ENCODE measurements at regions not wholly inside any gene's neighbourhood (a gene's known extent, or its start where the extent isn't known, plus 50 kb on each side); places are given as distances from the start of the nearest gene placed in this dataset.

- Histone ChIP-seq H3K36me3 (ENCODE audit: insufficient read depth, low read length) (no peaks in the 10 kb centered on the region), H3K4me3 (ENCODE audit: low read length) (no peak overlapping the region), H3K27me3 (ENCODE audit: insufficient read depth, low read length) (no peaks in the 10 kb centered on the region), H3K4me1 (ENCODE audit: insufficient read depth, low read length) (peaks cover 1% of the 10 kb centered on the region; the same call in 1 of the 2 replicates), H3K27ac (ENCODE audit: low read depth, low read length) (no peak overlapping the region), H3K9ac (ENCODE audit: low read depth, low read length) (no peak overlapping the region), H3K9me3 (ENCODE audit: insufficient read depth, low read depth, low read length) (no peaks in the 10 kb centered on the region)
- WGBS: 95% methylated on average over 6 of the region's 7 CpGs
Observed at GRCh38 chr11:86143087-86144030, 74.5 kb upstream of the PICALM start.

- H3K9me3 ChIP-seq (ENCODE audit: insufficient read depth, low read depth, low read length): no peaks in the 10 kb centered on the region
- H3K27ac ChIP-seq (ENCODE audit: low read depth, low read length): no peak overlapping the region
- H3K27me3 ChIP-seq (ENCODE audit: insufficient read depth, low read length): no peaks in the 10 kb centered on the region
- 100% methylated on average over 1 of the region's 1 CpG for WGBS
- no peak overlapping the region for H3K9ac ChIP-seq (ENCODE audit: low read depth, low read length)
- H3K36me3 ChIP-seq (ENCODE audit: insufficient read depth, low read length): no peaks in the 10 kb centered on the region
- H3K4me3 ChIP-seq (ENCODE audit: low read length): no peak overlapping the region
- H3K4me1 ChIP-seq (ENCODE audit: insufficient read depth, low read length): no peaks in the 10 kb centered on the region
Observed at GRCh38 chr11:86142170-86142569, 73.3 kb upstream of the PICALM start.

- Histone ChIP-seq H3K4me1 (ENCODE audit: insufficient read depth, low read length) (no peaks in the 10 kb centered on the region), H3K27me3 (ENCODE audit: insufficient read depth, low read length) (no peaks in the 10 kb centered on the region), H3K9ac (ENCODE audit: low read depth, low read length) (no peak overlapping the region), H3K4me3 (ENCODE audit: low read length) (no peak overlapping the region), H3K36me3 (ENCODE audit: insufficient read depth, low read length) (no peaks in the 10 kb centered on the region), H3K9me3 (ENCODE audit: insufficient read depth, low read depth, low read length) (no peaks in the 10 kb centered on the region), H3K27ac (ENCODE audit: low read depth, low read length) (no peak overlapping the region)
- WGBS: 85% methylated on average over 1 of the region's 1 CpG
Observed at GRCh38 chr11:86141727-86142126, 72.8 kb upstream of the PICALM start.

GRCh38 chr11:86140334-86140990 lies 71.6 kb upstream of the PICALM start:
- H3K4me1 ChIP-seq (ENCODE audit: insufficient read depth, low read length): no peaks in the 10 kb centered on the region
- H3K9ac ChIP-seq (ENCODE audit: low read depth, low read length): no peak overlapping the region
- H3K36me3 ChIP-seq (ENCODE audit: insufficient read depth, low read length): no peaks in the 10 kb centered on the region
- H3K27me3 ChIP-seq (ENCODE audit: insufficient read depth, low read length): no peaks in the 10 kb centered on the region
- 93% methylated on average over 10 of the region's 10 CpGs for WGBS
- H3K27ac ChIP-seq (ENCODE audit: low read depth, low read length): no peak overlapping the region
- H3K9me3 ChIP-seq (ENCODE audit: insufficient read depth, low read depth, low read length): no peaks in the 10 kb centered on the region
- no peak overlapping the region for H3K4me3 ChIP-seq (ENCODE audit: low read length)

- Histone ChIP-seq H3K36me3 (ENCODE audit: insufficient read depth, low read length) (no peaks in the 10 kb centered on the region), H3K27me3 (ENCODE audit: insufficient read depth, low read length) (no peaks in the 10 kb centered on the region), H3K9me3 (ENCODE audit: insufficient read depth, low read depth, low read length) (no peaks in the 10 kb centered on the region), H3K4me1 (ENCODE audit: insufficient read depth, low read length) (no peaks in the 10 kb centered on the region), H3K4me3 (ENCODE audit: low read length) (no peak overlapping the region), H3K27ac (ENCODE audit: low read depth, low read length) (no peak overlapping the region), H3K9ac (ENCODE audit: low read depth, low read length) (no peak overlapping the region)
- 97% methylated on average over 4 of the region's 4 CpGs for WGBS
Observed at GRCh38 chr11:86138958-86139357, 70.1 kb upstream of the PICALM start.

- no peaks in the 10 kb centered on the region for H3K9me3 ChIP-seq (ENCODE audit: insufficient read depth, low read depth, low read length)
- H3K36me3 ChIP-seq (ENCODE audit: insufficient read depth, low read length): no peaks in the 10 kb centered on the region
- no peak overlapping the region for H3K9ac ChIP-seq (ENCODE audit: low read depth, low read length)
- 94% methylated on average over 2 of the region's 2 CpGs for WGBS
- no peak overlapping the region for H3K4me3 ChIP-seq (ENCODE audit: low read length)
- H3K27ac ChIP-seq (ENCODE audit: low read depth, low read length): no peak overlapping the region
- no peaks in the 10 kb centered on the region for H3K27me3 ChIP-seq (ENCODE audit: insufficient read depth, low read length)
- no peaks in the 10 kb centered on the region for H3K4me1 ChIP-seq (ENCODE audit: insufficient read depth, low read length)
Observed at GRCh38 chr11:86136538-86136937, 67.7 kb upstream of the PICALM start.

- Histone ChIP-seq H3K9me3 (ENCODE audit: insufficient read depth, low read depth, low read length) (no peaks in the 10 kb centered on the region), H3K27me3 (ENCODE audit: insufficient read depth, low read length) (no peaks in the 10 kb centered on the region), H3K27ac (ENCODE audit: low read depth, low read length) (no peak overlapping the region), H3K4me3 (ENCODE audit: low read length) (no peak overlapping the region), H3K36me3 (ENCODE audit: insufficient read depth, low read length) (no peaks in the 10 kb centered on the region), H3K9ac (ENCODE audit: low read depth, low read length) (no peak overlapping the region), H3K4me1 (ENCODE audit: insufficient read depth, low read length) (no peaks in the 10 kb centered on the region)
- WGBS: 100% methylated on average over 1 of the region's 1 CpG
Observed at GRCh38 chr11:86135319-86135714, 66.4 kb upstream of the PICALM start.

- WGBS: 92% methylated on average over 3 of the region's 3 CpGs
- no peaks in the 10 kb centered on the region for H3K9me3 ChIP-seq (ENCODE audit: insufficient read depth, low read depth, low read length)
- no peaks in the 10 kb centered on the region for H3K4me1 ChIP-seq (ENCODE audit: insufficient read depth, low read length)
- no peaks in the 10 kb centered on the region for H3K27me3 ChIP-seq (ENCODE audit: insufficient read depth, low read length)
- no peak overlapping the region for H3K27ac ChIP-seq (ENCODE audit: low read depth, low read length)
- H3K36me3 ChIP-seq (ENCODE audit: insufficient read depth, low read length): no peaks in the 10 kb centered on the region
- no peak overlapping the region for H3K9ac ChIP-seq (ENCODE audit: low read depth, low read length)
- no peak overlapping the region for H3K4me3 ChIP-seq (ENCODE audit: low read length)
Observed at GRCh38 chr11:86134580-86135318, 65.9 kb upstream of the PICALM start.

GRCh38 chr11:86132667-86133249 lies 63.9 kb upstream of the PICALM start:
- Histone ChIP-seq H3K4me1 (ENCODE audit: insufficient read depth, low read length) (no peaks in the 10 kb centered on the region), H3K27me3 (ENCODE audit: insufficient read depth, low read length) (no peaks in the 10 kb centered on the region), H3K9ac (ENCODE audit: low read depth, low read length) (no peak overlapping the region), H3K36me3 (ENCODE audit: insufficient read depth, low read length) (no peaks in the 10 kb centered on the region), H3K9me3 (ENCODE audit: insufficient read depth, low read depth, low read length) (no peaks in the 10 kb centered on the region), H3K27ac (ENCODE audit: low read depth, low read length) (no peak overlapping the region), H3K4me3 (ENCODE audit: low read length) (no peak overlapping the region)
- 96% methylated on average over 7 of the region's 7 CpGs for WGBS

- H3K9me3 ChIP-seq (ENCODE audit: insufficient read depth, low read depth, low read length): no peaks in the 10 kb centered on the region
- WGBS: 100% methylated on average over 3 of the region's 3 CpGs
- no peak overlapping the region for H3K4me3 ChIP-seq (ENCODE audit: low read length)
- no peak overlapping the region for H3K27ac ChIP-seq (ENCODE audit: low read depth, low read length)
- no peaks in the 10 kb centered on the region for H3K4me1 ChIP-seq (ENCODE audit: insufficient read depth, low read length)
- H3K9ac ChIP-seq (ENCODE audit: low read depth, low read length): no peak overlapping the region
- no peaks in the 10 kb centered on the region for H3K36me3 ChIP-seq (ENCODE audit: insufficient read depth, low read length)
- H3K27me3 ChIP-seq (ENCODE audit: insufficient read depth, low read length): no peaks in the 10 kb centered on the region
Observed at GRCh38 chr11:86129740-86130540, 61.1 kb upstream of the PICALM start.

Measured in HUES64 (cell line).